Glomerular endothelial cell (primary cell): ENCODE measurements at regions not wholly inside any gene's neighbourhood (a gene's known extent, or its start where the extent isn't known, plus 50 kb on each side); places are given as distances from the start of the nearest gene placed in this dataset.
A peak's percentile ranks its signal among the peaks of the same experiment; 100 is the strongest.

Experiments
- DNase-seq: peaks from one replicate; pipeline ENCODE4 v3.0.0-alpha.2; 2011; ENCODE audit warnings: low read depth, low spot score; ENCODE audit errors: extremely low read depth

GRCh38 chr12:115763376-115763775 is 514.1 kb downstream of the MED13L start:
- DNase-seq = no peak

GRCh38 chr12:115762936-115763335 is 514.6 kb downstream of the MED13L start:
- DNase-seq = no peak

DNA sequence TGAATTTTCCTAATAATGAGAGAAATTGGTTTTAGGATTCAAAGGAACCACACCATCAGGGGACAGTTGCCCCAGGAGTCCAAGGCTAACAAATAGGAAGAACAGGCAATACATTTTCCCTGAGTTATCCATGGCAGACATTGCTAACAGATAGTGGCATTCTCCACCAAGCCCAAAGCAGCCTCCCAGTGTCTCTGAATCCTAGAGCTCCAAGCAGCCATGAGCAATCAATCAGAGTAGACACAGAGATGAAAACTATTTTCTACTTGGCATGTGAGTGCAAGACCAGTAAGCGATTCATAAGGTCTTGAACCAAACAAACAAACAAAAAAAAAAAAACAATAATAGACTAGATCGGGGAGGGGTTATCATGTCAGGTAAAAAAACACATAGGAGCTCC is 515.7 kb downstream of the MED13L start:
- DNase-seq = no peak

- DNase-seq = no peak
Observed at GRCh38 chr12:115760231-115760630, 517.3 kb downstream of the MED13L start.

GRCh38 chr12:115758877-115759620 is 518.4 kb downstream of the MED13L start:
- no peak for DNase-seq

- DNase-seq = no peak
Observed at GRCh38 chr12:115758183-115758582, 519.3 kb downstream of the MED13L start.

DNA sequence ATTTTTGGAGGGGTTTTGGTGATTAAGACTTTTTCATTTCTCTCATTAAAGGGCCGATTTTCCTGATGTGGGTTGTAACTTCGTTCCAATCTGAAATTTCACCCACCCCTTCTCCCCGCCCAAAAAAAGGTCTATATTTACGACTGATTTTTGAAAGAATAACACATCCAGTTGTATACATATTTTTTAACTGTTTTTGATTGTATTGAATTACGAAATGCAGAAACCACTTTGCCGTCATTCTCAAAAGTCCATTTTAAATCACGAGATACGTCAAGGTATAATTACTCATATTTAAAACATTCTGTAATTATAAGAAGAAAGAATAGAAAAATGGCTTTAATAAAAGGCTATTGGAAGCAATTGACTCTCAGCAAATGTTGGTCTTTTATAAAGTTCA is 520.7 kb downstream of the MED13L start:
- no peak for DNase-seq

GRCh38 chr12:115756271-115756670 is 521.2 kb downstream of the MED13L start:
- no peak for DNase-seq

GRCh38 chr12:115755725-115756085 is 521.8 kb downstream of the MED13L start:
- DNase-seq = no peak

DNA sequence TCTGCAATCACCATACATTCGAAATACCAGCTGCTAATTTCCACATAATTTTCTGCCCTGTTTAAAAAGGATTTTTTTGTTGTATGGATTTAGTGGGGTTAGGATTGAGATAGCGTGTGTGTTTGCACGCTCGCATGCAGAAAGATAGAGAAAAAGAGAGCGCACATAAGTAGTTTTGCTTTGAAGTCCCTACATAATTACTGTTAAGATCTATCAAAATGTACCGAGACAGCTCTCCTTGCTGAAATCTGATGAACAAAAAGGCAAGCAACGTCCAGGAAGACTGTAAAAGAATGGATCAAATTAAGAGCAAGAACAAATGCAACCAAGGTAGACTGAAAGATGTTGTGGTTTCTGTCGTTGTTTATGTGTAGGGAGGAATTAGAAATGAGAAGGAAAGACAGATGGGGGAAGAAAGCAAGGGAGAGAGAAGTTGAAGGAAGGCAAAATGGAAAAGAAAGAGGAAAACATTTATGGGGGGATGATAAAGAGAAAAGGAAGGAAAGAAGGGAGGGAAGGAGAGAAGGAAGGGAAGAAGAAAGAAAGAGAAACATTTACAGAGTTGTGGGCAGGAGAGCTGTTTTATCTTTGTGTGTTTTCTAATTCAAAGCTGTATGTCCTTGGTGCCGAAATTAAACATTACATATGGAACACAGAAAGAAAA is 522.3 kb downstream of the MED13L start:
- no peak for DNase-seq

GRCh38 chr12:115752913-115753726 is 524.4 kb downstream of the MED13L start:
- DNase-seq = peak; percentile 12

GRCh38 chr12:115752156-115752555 is 525.3 kb downstream of the MED13L start:
- DNase-seq = no peak

DNA sequence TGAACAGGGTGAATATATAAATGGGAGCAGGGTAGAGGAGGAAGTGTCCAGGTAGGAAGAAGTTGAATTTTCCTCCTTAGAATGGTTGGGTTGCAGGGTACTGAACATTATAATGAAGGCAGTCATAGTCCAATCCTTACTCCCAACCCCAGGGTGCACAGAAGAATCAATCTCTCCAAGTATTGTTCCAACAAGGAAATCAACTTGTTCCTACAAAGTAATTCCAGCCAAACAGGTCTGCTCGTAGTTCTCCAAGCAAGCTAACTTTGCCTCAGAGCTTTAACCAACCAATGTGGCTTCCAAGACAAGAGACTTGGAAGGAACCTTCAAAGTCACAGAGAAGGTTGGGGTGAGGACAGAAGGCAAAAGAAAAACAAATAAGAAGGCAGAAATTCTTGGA is 527.2 kb downstream of the MED13L start:
- DNase-seq = no peak

DNA sequence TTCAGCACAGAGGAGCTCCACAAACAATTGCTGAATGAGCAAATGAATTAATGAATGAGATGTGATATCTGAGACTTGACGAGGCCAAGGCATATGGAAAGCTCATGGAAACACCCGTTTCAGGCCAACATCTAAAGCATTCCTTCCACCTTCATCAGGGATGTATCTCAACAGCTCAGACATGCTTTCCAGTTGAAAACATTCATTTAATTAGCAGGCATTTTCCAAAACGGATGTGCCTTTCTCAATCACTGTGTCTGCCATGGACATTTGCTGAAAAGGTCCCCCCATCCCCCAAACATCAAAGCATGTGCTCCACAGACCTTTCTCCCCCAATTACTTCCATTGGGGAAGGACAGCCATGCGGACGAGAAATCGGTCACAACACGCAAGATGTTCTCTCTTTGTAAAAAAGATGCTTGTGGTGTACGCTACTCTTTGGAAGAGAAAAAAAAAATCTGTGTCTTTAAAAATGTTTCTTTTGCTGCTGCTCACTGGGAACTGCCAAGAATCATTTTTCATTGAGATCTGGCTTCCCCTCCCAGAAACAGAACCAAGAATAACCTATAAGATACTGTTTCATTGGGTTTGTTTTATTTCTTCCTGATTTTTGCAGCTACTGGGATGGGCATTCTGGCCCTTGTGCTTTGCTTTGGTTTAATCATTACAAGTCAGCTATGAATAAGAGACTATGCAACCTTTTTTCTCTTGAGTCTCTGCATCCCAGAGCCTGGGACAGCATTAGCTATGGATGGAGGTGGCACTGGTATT is 528.2 kb downstream of the MED13L start:
- DNase-seq = no peak

GRCh38 chr12:115740586-115741155 is 536.8 kb downstream of the MED13L start:
- DNase-seq = no peak

DNA sequence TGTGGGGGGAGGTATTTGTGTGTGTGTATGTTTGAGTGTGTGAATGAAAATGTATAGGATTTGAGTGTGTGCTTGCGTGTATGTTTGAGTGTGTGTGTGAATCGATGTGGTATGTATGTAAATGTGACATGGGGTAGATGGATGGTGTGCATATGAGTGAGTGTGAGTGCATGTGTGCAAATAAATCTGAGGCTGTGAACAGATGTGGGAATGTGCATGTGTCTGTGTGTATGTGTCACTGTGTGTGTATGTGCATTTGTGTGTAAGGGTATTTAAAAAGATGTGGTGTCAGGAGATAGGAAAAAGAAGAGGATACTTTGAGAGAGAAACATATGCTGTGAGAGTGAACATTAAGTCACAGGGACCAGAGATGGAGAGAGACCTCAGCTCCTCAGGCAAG is 539.6 kb downstream of the MED13L start:
- DNase-seq = no peak

DNA sequence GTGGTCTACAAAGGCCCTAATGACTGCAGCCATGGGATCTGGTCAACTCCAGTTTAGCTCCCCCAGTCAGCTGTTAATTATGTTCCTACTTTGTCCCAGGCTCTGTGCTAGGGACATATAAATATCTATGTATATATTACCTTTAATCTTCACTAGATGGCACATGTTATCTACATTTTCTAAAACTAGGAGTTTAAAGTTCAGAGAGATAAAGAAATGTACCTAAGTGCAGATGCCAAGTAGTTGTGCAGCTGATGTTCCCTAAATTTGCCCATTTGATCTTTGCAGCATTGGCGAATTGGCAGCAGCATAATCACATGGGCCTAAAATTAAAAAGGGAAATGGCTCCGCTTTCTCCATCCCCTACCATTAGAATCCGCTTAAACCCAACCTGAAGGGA is 541.1 kb downstream of the MED13L start:
- DNase-seq = no peak

DNA sequence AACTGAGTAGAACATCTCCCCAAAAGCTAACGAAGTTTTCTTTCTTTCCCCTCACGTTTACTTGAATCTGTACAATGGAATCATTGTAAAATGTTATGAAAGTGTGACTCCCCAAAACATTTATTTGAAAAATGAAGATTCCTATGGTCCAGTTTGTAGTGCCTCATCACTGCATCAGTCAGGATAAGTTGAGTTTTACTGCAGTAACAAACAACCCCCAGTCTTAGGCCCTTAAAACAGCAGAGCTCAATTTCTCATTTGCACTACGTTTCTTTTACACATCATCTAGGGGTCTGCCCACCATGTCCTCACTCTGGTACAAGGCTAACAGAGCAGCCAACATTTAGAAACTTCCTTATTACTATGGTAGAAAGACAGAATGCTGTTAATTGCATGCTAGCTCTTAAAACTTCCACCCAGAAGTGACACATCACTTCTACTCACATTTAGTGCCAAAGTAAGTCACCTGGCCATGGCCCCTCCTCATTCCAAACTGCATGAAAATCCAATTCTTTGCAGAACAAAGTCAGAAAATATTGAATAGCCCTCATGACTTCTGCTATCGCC is 546.4 kb downstream of the MED13L start:
- no peak for DNase-seq

GRCh38 chr12:115726691-115727090 is 550.8 kb downstream of the MED13L start:
- no peak for DNase-seq

- no peak for DNase-seq
Observed at GRCh38 chr12:115722181-115722580, 555.3 kb downstream of the MED13L start.
